Hepatocyte (in vitro differentiated cells): ENCODE measurements at regions not wholly inside any gene's neighbourhood (a gene's known extent, or its start where the extent isn't known, plus 50 kb on each side); places are given as distances from the start of the nearest gene placed in this dataset.

ENCODE experiments used
- CTCF ChIP-seq: fragments of 200-600 bp; sonication (generic); IDR thresholded peaks from 2 replicates; pipeline ENCODE4 v1.5.1; 2016; ENCODE audit warnings: antibody characterized with exemption, mild to moderate bottlenecking; ENCODE audit not compliant: poor library complexity
- EZH2phosphoT487 ChIP-seq: fragments of 200-600 bp; sonication (generic); IDR thresholded peaks from one replicate; pipeline ENCODE4 v1.6.1; 2018; ENCODE audit warnings: antibody characterized with exemption, mild to moderate bottlenecking, low read depth, moderate library complexity; ENCODE audit not compliant: unreplicated experiment, severe bottlenecking

GRCh38 chr6:145468534-145468933 lies 266.8 kb downstream of the EPM2A start:
- TF ChIP-seq CTCF, result no peak
- TF ChIP-seq EZH2phosphoT487, result no peak
